ENCODE measurements at regions not wholly inside any gene's neighbourhood (a gene's known extent, or its start where the extent isn't known, plus 50 kb on each side); places are given as distances from the start of the nearest gene placed in this dataset.
A peak's percentile ranks its signal among the peaks of the same experiment; 100 is the strongest.

GRCh38 chrX:30973784-30974427 lies 84.9 kb upstream of the TAB3 start (continued):
- TF ChIP-seq ZNF132 (tag by site-specific recombination; IDR thresholded peaks at IDR 0.05; ENCODE audit: borderline replicate concordance), result no peak
- TF ChIP-seq, protein P1, sequence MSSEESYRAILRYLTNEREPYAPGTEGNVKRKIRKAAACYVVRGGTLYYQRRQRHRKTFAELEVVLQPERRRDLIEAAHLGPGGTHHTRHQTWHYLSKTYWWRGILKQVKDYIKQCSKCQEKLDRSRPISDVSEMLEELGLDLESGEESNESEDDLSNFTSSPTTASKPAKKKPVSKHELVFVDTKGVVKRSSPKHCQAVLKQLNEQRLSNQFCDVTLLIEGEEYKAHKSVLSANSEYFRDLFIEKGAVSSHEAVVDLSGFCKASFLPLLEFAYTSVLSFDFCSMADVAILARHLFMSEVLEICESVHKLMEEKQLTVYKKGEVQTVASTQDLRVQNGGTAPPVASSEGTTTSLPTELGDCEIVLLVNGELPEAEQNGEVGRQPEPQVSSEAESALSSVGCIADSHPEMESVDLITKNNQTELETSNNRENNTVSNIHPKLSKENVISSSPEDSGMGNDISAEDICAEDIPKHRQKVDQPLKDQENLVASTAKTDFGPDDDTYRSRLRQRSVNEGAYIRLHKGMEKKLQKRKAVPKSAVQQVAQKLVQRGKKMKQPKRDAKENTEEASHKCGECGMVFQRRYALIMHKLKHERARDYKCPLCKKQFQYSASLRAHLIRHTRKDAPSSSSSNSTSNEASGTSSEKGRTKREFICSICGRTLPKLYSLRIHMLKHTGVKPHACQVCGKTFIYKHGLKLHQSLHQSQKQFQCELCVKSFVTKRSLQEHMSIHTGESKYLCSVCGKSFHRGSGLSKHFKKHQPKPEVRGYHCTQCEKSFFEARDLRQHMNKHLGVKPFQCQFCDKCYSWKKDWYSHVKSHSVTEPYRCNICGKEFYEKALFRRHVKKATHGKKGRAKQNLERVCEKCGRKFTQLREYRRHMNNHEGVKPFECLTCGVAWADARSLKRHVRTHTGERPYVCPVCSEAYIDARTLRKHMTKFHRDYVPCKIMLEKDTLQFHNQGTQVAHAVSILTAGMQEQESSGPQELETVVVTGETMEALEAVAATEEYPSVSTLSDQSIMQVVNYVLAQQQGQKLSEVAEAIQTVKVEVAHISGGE (tag by site-specific recombination; conservative IDR thresholded peaks at IDR 0.05; ENCODE audit: low read depth), result no peak
- no peak for TF ChIP-seq GLIS1 (tag by site-specific recombination; IDR thresholded peaks at IDR 0.05)
- no peak for TF ChIP-seq TRIM28 (IDR thresholded peaks at IDR 0.05; ENCODE audit: borderline replicate concordance, low read length)
- TF ChIP-seq, protein P2, sequence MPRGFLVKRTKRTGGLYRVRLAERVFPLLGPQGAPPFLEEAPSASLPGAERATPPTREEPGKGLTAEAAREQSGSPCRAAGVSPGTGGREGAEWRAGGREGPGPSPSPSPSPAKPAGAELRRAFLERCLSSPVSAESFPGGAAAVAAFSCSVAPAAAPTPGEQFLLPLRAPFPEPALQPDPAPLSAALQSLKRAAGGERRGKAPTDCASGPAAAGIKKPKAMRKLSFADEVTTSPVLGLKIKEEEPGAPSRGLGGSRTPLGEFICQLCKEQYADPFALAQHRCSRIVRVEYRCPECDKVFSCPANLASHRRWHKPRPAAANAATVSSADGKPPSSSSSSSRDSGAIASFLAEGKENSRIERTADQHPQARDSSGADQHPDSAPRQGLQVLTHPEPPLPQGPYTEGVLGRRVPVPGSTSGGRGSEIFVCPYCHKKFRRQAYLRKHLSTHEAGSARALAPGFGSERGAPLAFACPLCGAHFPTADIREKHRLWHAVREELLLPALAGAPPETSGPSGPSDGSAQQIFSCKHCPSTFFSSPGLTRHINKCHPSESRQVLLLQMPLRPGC (tag by site-specific recombination; IDR thresholded peaks at IDR 0.05), result no peak
- TF ChIP-seq ZNF112 (tag by site-specific recombination; IDR thresholded peaks at IDR 0.05), result no peak

GRCh38 chrX:30971774-30972603 lies 82.9 kb upstream of the TAB3 start:
- ChIA-PET CTCF (interaction anchor here (0.6 to 1.3 kb wide), 15 partner anchors 11 to 1174 kb away, joined by 3 to 7 read pairs (median 3); no protein-coding TSS in a partner anchor), POLR2A (no interaction called here)
- Histone ChIP-seq H3K9me3 (ENCODE audit: control insufficient read depth, insufficient read depth, low read depth, low read length) (no peaks in the 10 kb centered on the region), H3K36me3 (ENCODE audit: control insufficient read depth in 2 of 2, insufficient read depth in 1 of 2, low read length in 2 of 2) (no peaks in the 10 kb centered on the region), H3K4me1 (ENCODE audit: control insufficient read depth, insufficient read depth, low read length) (no peaks in the 10 kb centered on the region), H3K4me3 (ENCODE audit: low read depth, low read length) (no peak overlapping the region), H3K27ac (ENCODE audit: extremely low read depth, low read depth, low read length) (no peak overlapping the region)
- 0 out of 2 replicates have a peak, but pooled peaks have one; percentile 10 for TF ChIP-seq TRIM28 (IDR thresholded peaks at IDR 0.05; ENCODE audit: borderline replicate concordance, low read length)
- no peak for TF ChIP-seq ZNF423 (tag by site-specific recombination; IDR thresholded peaks at IDR 0.05)
- 0 out of 2 replicates have a peak, but pooled peaks have one; percentile 5 for TF ChIP-seq ZNF335 (tag by site-specific recombination; conservative IDR thresholded peaks at IDR 0.05)
- TF ChIP-seq ZNF175 (tag by site-specific recombination; IDR thresholded peaks at IDR 0.05), result no peak
- peak; percentile 35 for TF ChIP-seq ZNF654 (tag by site-specific recombination; IDR thresholded peaks at IDR 0.05; ENCODE audit: low read depth)
- no peak for TF ChIP-seq REPIN1 (tag by site-specific recombination; IDR thresholded peaks at IDR 0.05; ENCODE audit: low read depth)
- no peak for TF ChIP-seq ZNF404 (tag by site-specific recombination; IDR thresholded peaks at IDR 0.05)
- TF ChIP-seq SETDB1 (IDR thresholded peaks at IDR 0.05; ENCODE audit: insufficient read length, low read length), result peak; percentile 31
- TF ChIP-seq ZBTB6 (tag by site-specific recombination; IDR thresholded peaks at IDR 0.05), result no peak
- TF ChIP-seq ZNF10 (tag by site-specific recombination; IDR thresholded peaks at IDR 0.05), result no peak
- TF ChIP-seq ZNF548 (tag by site-specific recombination; IDR thresholded peaks at IDR 0.05), result no peak
- no peak for TF ChIP-seq EGR2 (tag by site-specific recombination; IDR thresholded peaks at IDR 0.05; ENCODE audit: low read depth)
- no peak for TF ChIP-seq ZBTB21 (tag by site-specific recombination; IDR thresholded peaks at IDR 0.05)
- TF ChIP-seq ZNF112 (tag by site-specific recombination; IDR thresholded peaks at IDR 0.05), result no peak
- no peak for TF ChIP-seq ZNF623 (tag by site-specific recombination; IDR thresholded peaks at IDR 0.05)
- no peak for TF ChIP-seq ZNF626 (tag by site-specific recombination; IDR thresholded peaks at IDR 0.05)
- no peak for TF ChIP-seq ZSCAN30 (tag by site-specific recombination; IDR thresholded peaks at IDR 0.05)
- TF ChIP-seq WT1 (tag by site-specific recombination; IDR thresholded peaks at IDR 0.05), result no peak
